Activated naive CD4-positive, alpha-beta T cell treated with anti-CD3 and anti-CD28 coated beads for 36 hours (primary cell): ENCODE measurements at regions not wholly inside any gene's neighbourhood (a gene's known extent, or its start where the extent isn't known, plus 50 kb on each side); places are given as distances from the start of the nearest gene placed in this dataset.
"Not testable (repeated sequence)": the region's sequence is repeated elsewhere in the genome, so short reads cannot be mapped to it uniquely, and the experiment has no call there.

ENCODE experiments used
- CTCF ChIA-PET: fragments of 350-600 bp; sonication (Branson Sonifier 250); formaldehyde crosslinking; loops from one replicate; lab custom pipeline; 2021; ENCODE audit warnings: antibody characterized with exemption; lab: Charles Lee
- DNase-seq: peaks from one replicate; pipeline ENCODE4 v3.0.0-alpha.2; 2020
- H3K27ac Mint-ChIP-seq: one replicate; pipeline ENCODE4 v1.8.0; 2021; ENCODE audit warnings: mild to moderate bottlenecking, mixed read lengths
- H3K27me3 Mint-ChIP-seq: one replicate; pipeline ENCODE4 v1.8.0; 2021; ENCODE audit warnings: low read depth, mixed read lengths
- H3K36me3 Mint-ChIP-seq: one replicate; pipeline ENCODE4 v1.8.0; 2021; ENCODE audit warnings: low read depth, mixed read lengths
- H3K4me1 Mint-ChIP-seq: one replicate; pipeline ENCODE4 v1.8.0; 2021; ENCODE audit warnings: low read depth, mixed read lengths
- H3K4me3 Mint-ChIP-seq: one replicate; pipeline ENCODE4 v1.8.0; 2021; ENCODE audit warnings: mild to moderate bottlenecking, moderate library complexity, mixed read lengths
- H3K9me3 Mint-ChIP-seq: one replicate; pipeline ENCODE4 v1.8.0; 2021; ENCODE audit warnings: mixed read lengths
- intact Hi-C: fragments of 100-400 bp; cut with micrococcal nuclease; formaldehyde crosslinking; loops from one replicate; pipeline ENCODE4 v1.15.1; 2023

- H3K27ac Mint-ChIP-seq, H3K36me3 Mint-ChIP-seq, intact Hi-C loops, H3K4me1 Mint-ChIP-seq, H3K27me3 Mint-ChIP-seq, H3K4me3 Mint-ChIP-seq, H3K9me3 Mint-ChIP-seq, DNase-seq: not testable (repeated sequence)
- CTCF ChIA-PET, result interaction anchor here (0.6 kb wide), 1 partner anchor 446 kb away, joined by 4 read pairs; no protein-coding TSS in a partner anchor
These were observed 120.2 kb upstream of the KCNJ18 start for GRCh38 chr17:21572148-21572547.

GRCh38 chr17:21573271-21573960, 118.9 kb upstream of the KCNJ18 start:
- intact Hi-C loops, H3K9me3 Mint-ChIP-seq, CTCF ChIA-PET, H3K27ac Mint-ChIP-seq, H3K27me3 Mint-ChIP-seq, DNase-seq, H3K4me1 Mint-ChIP-seq, H3K36me3 Mint-ChIP-seq: not testable (repeated sequence)
- peak overlapping the region; percentile 62 for H3K4me3 Mint-ChIP-seq

GRCh38 chr17:21573961-21574610, 118.2 kb upstream of the KCNJ18 start:
- H3K9me3 Mint-ChIP-seq, result peaks cover 5% of the 10 kb centered on the region
- CTCF ChIA-PET, result no interaction called here
- intact Hi-C loops, result no loop called here

DNA sequence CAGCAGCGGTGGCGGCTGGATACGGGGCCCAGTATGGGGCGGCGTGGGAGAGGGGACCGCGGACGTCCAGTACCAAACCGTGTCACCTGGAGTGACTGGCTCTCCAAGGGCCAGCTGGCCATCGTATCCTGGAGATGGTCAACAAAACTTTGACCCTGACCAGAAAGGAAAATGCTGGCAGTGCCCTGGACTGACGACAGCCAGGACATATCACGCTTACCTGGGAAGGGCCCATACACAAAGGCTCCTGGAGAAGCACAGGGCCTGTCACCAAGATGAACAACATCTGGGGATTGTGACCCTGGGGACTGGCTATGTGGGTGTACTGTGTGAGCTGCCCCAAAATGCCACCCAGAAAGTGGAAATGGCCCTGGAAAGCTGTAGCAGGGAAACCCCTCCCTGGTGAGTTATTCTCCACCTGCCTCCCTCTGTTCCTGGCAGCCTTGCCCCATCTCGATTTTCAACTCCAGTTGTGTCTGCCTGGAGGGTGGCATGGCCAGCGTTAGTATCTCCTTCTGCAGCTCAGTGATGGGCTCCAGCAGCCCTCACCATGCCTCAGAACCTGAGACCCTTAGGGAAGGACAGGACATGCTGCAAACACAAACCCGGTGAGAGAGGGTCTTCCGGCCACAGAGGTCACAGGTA, 117.6 kb upstream of the KCNJ18 start:
- CTCF ChIA-PET, DNase-seq, H3K9me3 Mint-ChIP-seq, H3K27me3 Mint-ChIP-seq, H3K4me1 Mint-ChIP-seq, H3K27ac Mint-ChIP-seq, intact Hi-C loops, H3K36me3 Mint-ChIP-seq: not testable (repeated sequence)
- H3K4me3 Mint-ChIP-seq, result peak overlapping the region; percentile 62

More at GRCh38 chr17:21573961-21574610, 118.2 kb upstream of the KCNJ18 start:
- H3K4me3 Mint-ChIP-seq, result peak overlapping the region; percentile 62
- H3K27me3 Mint-ChIP-seq, result peaks cover 8% of the 10 kb centered on the region
- H3K36me3 Mint-ChIP-seq, result peaks cover 2% of the 10 kb centered on the region
- H3K27ac Mint-ChIP-seq, result no peak overlapping the region
- peak; percentile 56 for DNase-seq
- H3K4me1 Mint-ChIP-seq, result peaks cover 10% of the 10 kb centered on the region

GRCh38 chr17:21578783-21579182, 113.5 kb upstream of the KCNJ18 start:
- H3K36me3 Mint-ChIP-seq, H3K27ac Mint-ChIP-seq, H3K4me1 Mint-ChIP-seq, intact Hi-C loops, H3K27me3 Mint-ChIP-seq, CTCF ChIA-PET, H3K4me3 Mint-ChIP-seq, DNase-seq, H3K9me3 Mint-ChIP-seq: not testable (repeated sequence)

GRCh38 chr17:21592774-21593173, 99.5 kb upstream of the KCNJ18 start:
- Mint-ChIP-seq H3K4me3 (no peak overlapping the region), H3K27me3 (peaks cover 8% of the 10 kb centered on the region), H3K4me1 (no peaks in the 10 kb centered on the region), H3K36me3 (no peaks in the 10 kb centered on the region), H3K9me3 (peaks cover 2% of the 10 kb centered on the region), H3K27ac (no peak overlapping the region)
- intact Hi-C loops, result no loop called here
- CTCF ChIA-PET, result no interaction called here
- DNase-seq, result no peak

DNA sequence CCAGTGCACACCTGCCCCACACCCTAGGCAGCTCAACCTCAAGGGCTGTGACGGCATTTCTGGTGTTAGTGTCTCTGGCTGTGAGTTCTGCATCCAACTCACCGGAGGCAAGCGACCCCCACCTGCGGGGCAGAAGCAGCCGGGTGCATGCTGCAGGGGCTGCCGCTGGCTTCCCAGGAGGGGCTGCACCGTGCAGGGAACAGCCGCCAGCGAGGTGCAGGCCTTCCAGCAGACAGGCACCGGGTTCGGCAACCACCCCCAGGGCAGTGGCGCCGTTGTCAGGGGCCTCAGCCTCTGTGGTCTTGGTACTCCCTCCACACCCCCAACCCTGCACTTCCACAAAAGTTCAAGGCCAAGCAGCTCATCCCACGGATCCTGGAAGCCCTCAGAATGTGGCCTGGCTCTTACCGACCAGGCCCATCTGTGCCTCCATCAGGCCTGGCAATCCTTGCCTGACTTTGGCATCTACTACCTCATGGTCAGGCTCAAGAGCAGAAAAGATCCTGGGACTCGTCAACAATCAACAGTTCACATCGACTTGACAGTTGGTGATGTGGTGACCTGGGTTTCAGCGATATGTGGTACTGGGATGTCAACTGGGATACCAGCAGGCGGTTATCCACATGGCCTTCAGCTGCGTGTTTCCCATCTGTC, 98.7 kb upstream of the KCNJ18 start:
- H3K27me3 Mint-ChIP-seq, intact Hi-C loops, CTCF ChIA-PET, H3K4me1 Mint-ChIP-seq, H3K4me3 Mint-ChIP-seq, H3K27ac Mint-ChIP-seq, H3K36me3 Mint-ChIP-seq, H3K9me3 Mint-ChIP-seq, DNase-seq: not testable (repeated sequence)

GRCh38 chr17:21595086-21595485, 97.2 kb upstream of the KCNJ18 start:
- H3K27ac Mint-ChIP-seq, result no peak overlapping the region
- CTCF ChIA-PET, result no interaction called here
- H3K9me3 Mint-ChIP-seq, result no peaks in the 10 kb centered on the region
- DNase-seq, result no peak
- peaks cover 9% of the 10 kb centered on the region for H3K27me3 Mint-ChIP-seq
- intact Hi-C loops, result no loop called here
- H3K4me1 Mint-ChIP-seq, result no peaks in the 10 kb centered on the region
- H3K36me3 Mint-ChIP-seq, result no peaks in the 10 kb centered on the region
- H3K4me3 Mint-ChIP-seq, result no peak overlapping the region

GRCh38 chr17:21602176-21602575, 90.1 kb upstream of the KCNJ18 start:
- H3K27ac Mint-ChIP-seq, result no peak overlapping the region
- DNase-seq, result no peak
- peaks cover 15% of the 10 kb centered on the region for H3K27me3 Mint-ChIP-seq
- H3K9me3 Mint-ChIP-seq, result no peaks in the 10 kb centered on the region
- intact Hi-C loops, result no loop called here
- CTCF ChIA-PET, result interaction anchor here (0.5 kb wide), 1 partner anchor 35 kb away, joined by 4 read pairs; no protein-coding TSS in a partner anchor
- no peaks in the 10 kb centered on the region for H3K36me3 Mint-ChIP-seq
- H3K4me1 Mint-ChIP-seq, result no peaks in the 10 kb centered on the region
- H3K4me3 Mint-ChIP-seq, result no peak overlapping the region

DNA sequence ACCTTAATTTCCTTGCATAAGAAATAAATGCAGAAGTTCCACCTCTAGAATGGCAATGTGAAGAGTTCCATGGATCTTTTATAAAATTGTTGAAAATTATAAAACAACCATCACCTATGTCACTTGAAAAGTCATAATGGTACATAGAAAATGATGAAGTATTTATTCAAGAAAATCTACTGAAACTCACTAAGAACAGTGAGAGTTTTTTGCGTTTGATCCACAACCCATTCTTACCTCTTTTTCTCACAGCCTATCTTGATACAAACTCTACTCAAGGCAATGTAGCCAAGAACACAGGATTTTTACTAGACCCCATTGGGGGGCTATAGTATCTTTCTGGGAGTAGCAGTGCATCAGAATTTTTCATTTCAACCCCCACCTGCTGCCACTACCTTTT, 89.0 kb upstream of the KCNJ18 start:
- DNase-seq, H3K4me3 Mint-ChIP-seq, H3K27ac Mint-ChIP-seq, H3K9me3 Mint-ChIP-seq, intact Hi-C loops, CTCF ChIA-PET, H3K4me1 Mint-ChIP-seq, H3K36me3 Mint-ChIP-seq: not testable (repeated sequence)
- H3K27me3 Mint-ChIP-seq, result peaks cover 14% of the 10 kb centered on the region

- intact Hi-C loops, H3K4me3 Mint-ChIP-seq, CTCF ChIA-PET, H3K27ac Mint-ChIP-seq, H3K27me3 Mint-ChIP-seq, H3K36me3 Mint-ChIP-seq, H3K4me1 Mint-ChIP-seq, DNase-seq, H3K9me3 Mint-ChIP-seq: not testable (repeated sequence)
These were observed 80.9 kb upstream of the KCNJ18 start for GRCh38 chr17:21611443-21611842.

- H3K27me3 Mint-ChIP-seq, H3K4me3 Mint-ChIP-seq, H3K36me3 Mint-ChIP-seq, CTCF ChIA-PET, H3K9me3 Mint-ChIP-seq, DNase-seq, intact Hi-C loops, H3K27ac Mint-ChIP-seq, H3K4me1 Mint-ChIP-seq: not testable (repeated sequence)
These were observed 79.9 kb upstream of the KCNJ18 start for GRCh38 chr17:21612123-21613070.
